ENCODE measurements at regions not wholly inside any gene's neighbourhood (a gene's known extent, or its start where the extent isn't known, plus 50 kb on each side); places are given as distances from the start of the nearest gene placed in this dataset.

DNA sequence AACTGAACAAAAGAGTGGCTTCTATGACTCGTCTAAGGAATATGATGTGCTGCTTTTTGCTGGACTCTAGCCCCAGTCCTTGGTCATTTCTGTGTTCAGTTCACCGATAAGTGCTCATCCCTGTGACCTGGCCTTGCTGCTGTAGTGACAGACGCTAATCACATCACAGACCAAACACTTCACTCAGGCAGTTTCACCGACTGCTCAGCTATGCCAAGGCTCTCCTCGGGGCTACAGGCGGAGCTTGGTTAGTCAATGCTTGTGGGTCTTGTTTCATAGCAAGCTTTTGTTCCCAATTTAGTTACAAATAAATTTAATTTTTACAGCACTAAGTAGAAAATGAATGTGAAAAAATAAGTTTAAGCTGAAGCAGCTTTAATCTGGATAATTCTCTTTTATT, 190.8 kb upstream of the PRKCQ start:
- no peak overlapping the region for H3K4me3 ChIP-seq (replicated peaks in 1 of 2; ENCODE audit: low read depth in 1 of 2, low read length in 2 of 2)
- H3K27ac ChIP-seq (ENCODE audit: low read depth, low read length), result no peak overlapping the region
- peaks cover 0 to 6% of the 10 kb centered on the region in 2 experiments; a peak in 1 of 4 replicates for H3K9me3 ChIP-seq (ENCODE audit: control insufficient read depth in 1 of 2, insufficient read depth in 1 of 2, low read depth in 1 of 2, low read length in 2 of 2)
- no peaks in the 10 kb centered on the region for H3K36me3 ChIP-seq (ENCODE audit: control insufficient read depth in 1 of 2, insufficient read depth in 2 of 2, low read length in 2 of 2)
- no peaks in the 10 kb centered on the region for H3K9me2 ChIP-seq (ENCODE audit: insufficient read depth)
- CTCF ChIA-PET, result no interaction called here
- RAD21 ChIA-PET (ENCODE audit: low non-redundant PET in 1 of 2, low total read pairs in 2 of 2, uncharacterized antibody in 2 of 2, unreplicated experiment in 2 of 2), result no interaction called here
- intact Hi-C loops (cut with micrococcal nuclease), result no loop called here
- H3K79me2 ChIP-seq (ENCODE audit: insufficient read depth, low read length), result no peaks in the 10 kb centered on the region
- no peak overlapping the region for H3K9ac ChIP-seq (ENCODE audit: low read length)
- BruUV-seq (replicated peaks), result no TSS peak
- DNase-seq (ENCODE audit: low read depth, low spot score) (no peak), ATAC-seq (no peak)
- POLR2A ChIA-PET, result no interaction called here
- no peak for TF ChIP-seq CBX3 (IDR thresholded peaks at IDR 0.05; ENCODE audit: low read depth)
- no peaks in the 10 kb centered on the region for H3K4me1 ChIP-seq (ENCODE audit: control insufficient read depth in 1 of 2, insufficient read depth in 2 of 2, low read length in 2 of 2)
- H3K4me2 ChIP-seq (ENCODE audit: low read length), result no peak overlapping the region
- no peaks in the 10 kb centered on the region for H3K27me3 ChIP-seq (ENCODE audit: insufficient read depth, low read length)
- no peaks in the 10 kb centered on the region for H4K20me1 ChIP-seq (ENCODE audit: insufficient read depth)
- no peak overlapping the region for H2AFZ ChIP-seq (ENCODE audit: low read depth, low read length, poor library complexity, severe bottlenecking)

DNA sequence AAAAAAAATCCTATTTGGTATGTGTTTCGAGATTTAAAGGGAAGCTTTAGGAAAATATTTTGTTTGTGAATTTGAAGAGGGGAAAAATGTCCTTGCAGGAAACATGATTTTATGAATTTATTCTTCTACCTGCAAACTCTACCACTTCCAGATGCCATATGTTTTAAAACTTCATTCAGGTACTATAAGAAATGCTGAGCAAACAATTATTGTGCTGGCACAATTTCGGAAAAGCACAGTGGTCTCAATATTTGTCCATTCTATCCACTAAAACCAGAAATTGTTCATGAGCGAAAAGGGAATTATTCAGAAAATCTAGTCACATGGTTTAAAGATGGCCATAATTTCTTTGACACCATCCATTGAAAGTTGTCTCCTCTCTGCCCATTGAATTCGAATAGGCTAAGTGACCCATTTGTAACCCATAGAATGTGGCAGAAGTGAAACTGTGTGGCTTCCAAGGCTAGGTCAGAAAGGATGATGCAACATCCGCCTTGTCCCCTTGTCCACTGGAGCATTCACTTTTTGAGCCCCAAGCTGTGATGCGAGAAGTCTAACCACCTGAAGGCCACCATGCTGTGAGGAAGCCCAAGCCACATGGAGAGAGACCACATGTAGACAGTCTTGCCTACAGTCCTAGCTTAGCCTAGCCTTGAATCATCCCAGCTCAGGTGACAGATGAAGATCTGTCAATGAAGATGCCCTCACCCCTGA, 189.8 kb upstream of the PRKCQ start:
- H3K9ac ChIP-seq (ENCODE audit: low read length), result no peak overlapping the region
- DNase-seq (ENCODE audit: low read depth, low spot score) (no peak), ATAC-seq (no peak)
- H3K27ac ChIP-seq (ENCODE audit: low read depth, low read length), result no peak overlapping the region
- no peaks in the 10 kb centered on the region for H3K9me2 ChIP-seq (ENCODE audit: insufficient read depth)
- CTCF ChIA-PET, result no interaction called here
- H3K9me3 ChIP-seq (ENCODE audit: control insufficient read depth in 1 of 2, insufficient read depth in 1 of 2, low read depth in 1 of 2, low read length in 2 of 2), result peaks cover 0 to 6% of the 10 kb centered on the region in 2 experiments; a peak in 1 of 4 replicates
- no peak overlapping the region for H2AFZ ChIP-seq (ENCODE audit: low read depth, low read length, poor library complexity, severe bottlenecking)
- H4K20me1 ChIP-seq (ENCODE audit: insufficient read depth), result no peaks in the 10 kb centered on the region
- no peaks in the 10 kb centered on the region for H3K27me3 ChIP-seq (ENCODE audit: insufficient read depth, low read length)
- H3K4me1 ChIP-seq (ENCODE audit: control insufficient read depth in 1 of 2, insufficient read depth in 2 of 2, low read length in 2 of 2), result no peaks in the 10 kb centered on the region
- RAD21 ChIA-PET (ENCODE audit: low non-redundant PET in 1 of 2, low total read pairs in 2 of 2, uncharacterized antibody in 2 of 2, unreplicated experiment in 2 of 2), result no interaction called here
- H3K79me2 ChIP-seq (ENCODE audit: insufficient read depth, low read length), result no peaks in the 10 kb centered on the region
- H3K4me2 ChIP-seq (ENCODE audit: low read length), result no peak overlapping the region
- POLR2A ChIA-PET, result no interaction called here
- no peaks in the 10 kb centered on the region for H3K36me3 ChIP-seq (ENCODE audit: control insufficient read depth in 1 of 2, insufficient read depth in 2 of 2, low read length in 2 of 2)
- intact Hi-C loops (cut with micrococcal nuclease), result no loop called here
- no peak for TF ChIP-seq TCF7L2 (IDR thresholded peaks at IDR 0.05; ENCODE audit: borderline replicate concordance, extremely low read depth, insufficient read depth, insufficient read length)
- TF ChIP-seq, protein P1, sequence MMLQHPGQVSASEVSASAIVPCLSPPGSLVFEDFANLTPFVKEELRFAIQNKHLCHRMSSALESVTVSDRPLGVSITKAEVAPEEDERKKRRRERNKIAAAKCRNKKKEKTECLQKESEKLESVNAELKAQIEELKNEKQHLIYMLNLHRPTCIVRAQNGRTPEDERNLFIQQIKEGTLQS (IDR thresholded peaks at IDR 0.05), result no peak
- TF ChIP-seq, protein P2, sequence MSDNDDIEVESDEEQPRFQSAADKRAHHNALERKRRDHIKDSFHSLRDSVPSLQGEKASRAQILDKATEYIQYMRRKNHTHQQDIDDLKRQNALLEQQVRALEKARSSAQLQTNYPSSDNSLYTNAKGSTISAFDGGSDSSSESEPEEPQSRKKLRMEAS (IDR thresholded peaks at IDR 0.05), result no peak
- no peak for TF ChIP-seq ELF1 (IDR thresholded peaks at IDR 0.05; ENCODE audit: borderline replicate concordance, low read depth)
- TF ChIP-seq, protein P3, sequence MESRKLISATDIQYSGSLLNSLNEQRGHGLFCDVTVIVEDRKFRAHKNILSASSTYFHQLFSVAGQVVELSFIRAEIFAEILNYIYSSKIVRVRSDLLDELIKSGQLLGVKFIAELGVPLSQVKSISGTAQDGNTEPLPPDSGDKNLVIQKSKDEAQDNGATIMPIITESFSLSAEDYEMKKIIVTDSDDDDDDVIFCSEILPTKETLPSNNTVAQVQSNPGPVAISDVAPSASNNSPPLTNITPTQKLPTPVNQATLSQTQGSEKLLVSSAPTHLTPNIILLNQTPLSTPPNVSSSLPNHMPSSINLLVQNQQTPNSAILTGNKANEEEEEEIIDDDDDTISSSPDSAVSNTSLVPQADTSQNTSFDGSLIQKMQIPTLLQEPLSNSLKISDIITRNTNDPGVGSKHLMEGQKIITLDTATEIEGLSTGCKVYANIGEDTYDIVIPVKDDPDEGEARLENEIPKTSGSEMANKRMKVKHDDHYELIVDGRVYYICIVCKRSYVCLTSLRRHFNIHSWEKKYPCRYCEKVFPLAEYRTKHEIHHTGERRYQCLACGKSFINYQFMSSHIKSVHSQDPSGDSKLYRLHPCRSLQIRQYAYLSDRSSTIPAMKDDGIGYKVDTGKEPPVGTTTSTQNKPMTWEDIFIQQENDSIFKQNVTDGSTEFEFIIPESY (IDR thresholded peaks at IDR 0.05; ENCODE audit: extremely low read depth, insufficient replicate concordance, low read length), result no peak
- no peak for TF ChIP-seq POLR2AphosphoS5 (IDR thresholded peaks at IDR 0.05; ENCODE audit: low read depth, low read length)
- no peak for TF ChIP-seq EZH2 (IDR thresholded peaks at IDR 0.05)
- no peak for TF ChIP-seq ZNF274 (IDR thresholded peaks at IDR 0.05; ENCODE audit: low read depth, low read length)
- TF ChIP-seq FOSL1 (IDR thresholded peaks at IDR 0.05; ENCODE audit: low read depth), result no peak
- no peak overlapping the region for H3K4me3 ChIP-seq (replicated peaks in 1 of 2; ENCODE audit: low read depth in 1 of 2, low read length in 2 of 2)
- BruUV-seq (replicated peaks), result no TSS peak

Data from HCT116 (cell line).